ENCODE measurements at regions not wholly inside any gene's neighbourhood (a gene's known extent, or its start where the extent isn't known, plus 50 kb on each side); places are given as distances from the start of the nearest gene placed in this dataset.

GRCh38 chr16:85195900-85196772, 83.9 kb upstream of the CIBAR2 start:
- no peak for TF ChIP-seq JUND (IDR thresholded peaks at IDR 0.05; ENCODE audit: low read depth)
- no peak for DNase-seq (ENCODE audit: low read depth in 1 of 2, low spot score in 1 of 2)

GRCh38 chr16:85196976-85197375, 84.7 kb upstream of the CIBAR2 start:
- in situ Hi-C loops (cut with HindIII; ENCODE audit: low pct_unique_long_range_greater_than_20kb, low sequenced_read_pairs), result no loop called here
- no peak for DNase-seq (ENCODE audit: low read depth in 1 of 2, low spot score in 1 of 2)

More at GRCh38 chr16:85195900-85196772, 83.9 kb upstream of the CIBAR2 start:
- in situ Hi-C loops (cut with HindIII; ENCODE audit: low pct_unique_long_range_greater_than_20kb, low sequenced_read_pairs), result no loop called here

GRCh38 chr16:85197611-85198566, 85.6 kb upstream of the CIBAR2 start:
- in situ Hi-C loops (cut with HindIII; ENCODE audit: low pct_unique_long_range_greater_than_20kb, low sequenced_read_pairs), result no loop called here
- no peak for DNase-seq (ENCODE audit: low read depth in 1 of 2, low spot score in 1 of 2)
- no peak for TF ChIP-seq JUND (IDR thresholded peaks at IDR 0.05; ENCODE audit: low read depth)

More at GRCh38 chr16:85196976-85197375, 84.7 kb upstream of the CIBAR2 start:
- no peak for TF ChIP-seq JUND (IDR thresholded peaks at IDR 0.05; ENCODE audit: low read depth)

GRCh38 chr16:85199069-85199725, 86.9 kb upstream of the CIBAR2 start:
- no peak for TF ChIP-seq JUND (IDR thresholded peaks at IDR 0.05; ENCODE audit: low read depth)
- in situ Hi-C loops (cut with HindIII; ENCODE audit: low pct_unique_long_range_greater_than_20kb, low sequenced_read_pairs), result no loop called here
- DNase-seq (ENCODE audit: low read depth in 1 of 2, low spot score in 1 of 2), result no peak

GRCh38 chr16:85199880-85200279, 87.6 kb upstream of the CIBAR2 start:
- in situ Hi-C loops (cut with HindIII; ENCODE audit: low pct_unique_long_range_greater_than_20kb, low sequenced_read_pairs), result no loop called here
- TF ChIP-seq JUND (IDR thresholded peaks at IDR 0.05; ENCODE audit: low read depth), result no peak
- DNase-seq (ENCODE audit: low read depth in 1 of 2, low spot score in 1 of 2), result no peak

GRCh38 chr16:85200471-85201278, 88.4 kb upstream of the CIBAR2 start:
- in situ Hi-C loops (cut with HindIII; ENCODE audit: low pct_unique_long_range_greater_than_20kb, low sequenced_read_pairs), result no loop called here
- TF ChIP-seq JUND (IDR thresholded peaks at IDR 0.05; ENCODE audit: low read depth), result no peak
- no peak for DNase-seq (ENCODE audit: low read depth in 1 of 2, low spot score in 1 of 2)

- in situ Hi-C loops (cut with HindIII; ENCODE audit: low pct_unique_long_range_greater_than_20kb, low sequenced_read_pairs), result no loop called here
- TF ChIP-seq JUND (IDR thresholded peaks at IDR 0.05; ENCODE audit: low read depth), result no peak
- DNase-seq (ENCODE audit: low read depth in 1 of 2, low spot score in 1 of 2), result no peak
Observed at GRCh38 chr16:85201574-85201973, 89.3 kb upstream of the CIBAR2 start.

- no peak for TF ChIP-seq JUND (IDR thresholded peaks at IDR 0.05; ENCODE audit: low read depth)
- in situ Hi-C loops (cut with HindIII; ENCODE audit: low pct_unique_long_range_greater_than_20kb, low sequenced_read_pairs), result no loop called here
- DNase-seq (ENCODE audit: low read depth in 1 of 2, low spot score in 1 of 2), result no peak
Observed at GRCh38 chr16:85202051-85202601, 89.9 kb upstream of the CIBAR2 start.

- no peak for DNase-seq (ENCODE audit: low read depth in 1 of 2, low spot score in 1 of 2)
- in situ Hi-C loops (cut with HindIII; ENCODE audit: low pct_unique_long_range_greater_than_20kb, low sequenced_read_pairs), result no loop called here
- TF ChIP-seq JUND (IDR thresholded peaks at IDR 0.05; ENCODE audit: low read depth), result no peak
Observed at GRCh38 chr16:85202631-85203461, 90.6 kb upstream of the CIBAR2 start.

- DNase-seq (ENCODE audit: low read depth in 1 of 2, low spot score in 1 of 2), result no peak
Observed at GRCh38 chr16:85203462-85203813, 91.2 kb upstream of the CIBAR2 start.

More at GRCh38 chr16:85203462-85203813, 91.2 kb upstream of the CIBAR2 start:
- TF ChIP-seq JUND (IDR thresholded peaks at IDR 0.05; ENCODE audit: low read depth), result no peak
- in situ Hi-C loops (cut with HindIII; ENCODE audit: low pct_unique_long_range_greater_than_20kb, low sequenced_read_pairs), result no loop called here

Measured in T47D (cell line).